AG10803 (cell line): ENCODE measurements at regions not wholly inside any gene's neighbourhood (a gene's known extent, or its start where the extent isn't known, plus 50 kb on each side); places are given as distances from the start of the nearest gene placed in this dataset.

Experiments used
- DNase-seq: peaks from one replicate; pipeline ENCODE4 v3.0.0; 2010; ENCODE audit warnings: low read depth
- H3K4me3 ChIP-seq: 2 replicates; pipeline ENCODE4 v1.5.1; 2011; ENCODE audit warnings: mild to moderate bottlenecking, low read length, control low read depth
- CTCF ChIP-seq: conservative IDR thresholded peaks from 2 replicates; pipeline ENCODE4 v1.5.1; 2011; ENCODE audit warnings: mild to moderate bottlenecking, low read length, control low read depth, inconsistent platforms

GRCh38 chr15:38893925-38894242, 329.3 kb upstream of the RASGRP1 start:
- H3K4me3 ChIP-seq, result no peak overlapping the region
- no peak for DNase-seq
- no peak for TF ChIP-seq CTCF

- no peak for TF ChIP-seq CTCF
- H3K4me3 ChIP-seq, result no peak overlapping the region
- DNase-seq, result peak; percentile 99
These were observed 329.8 kb upstream of the RASGRP1 start for GRCh38 chr15:38894243-38894948.

GRCh38 chr15:38895326-38896255, 331.0 kb upstream of the RASGRP1 start:
- no peak for TF ChIP-seq CTCF
- peak; percentile 86 for DNase-seq

GRCh38 chr15:38896647-38897046, 332.0 kb upstream of the RASGRP1 start:
- peak; percentile 50 for DNase-seq
- TF ChIP-seq CTCF, result no peak
- no peak overlapping the region for H3K4me3 ChIP-seq

More at GRCh38 chr15:38895326-38896255, 331.0 kb upstream of the RASGRP1 start:
- H3K4me3 ChIP-seq, result no peak overlapping the region

GRCh38 chr15:38897551-38897950, 332.9 kb upstream of the RASGRP1 start:
- no peak for TF ChIP-seq CTCF
- no peak overlapping the region for H3K4me3 ChIP-seq

GRCh38 chr15:38898236-38898635, 333.6 kb upstream of the RASGRP1 start:
- no peak overlapping the region for H3K4me3 ChIP-seq
- no peak for TF ChIP-seq CTCF
- no peak for DNase-seq

More at GRCh38 chr15:38897551-38897950, 332.9 kb upstream of the RASGRP1 start:
- no peak for DNase-seq
